Astrocyte (in vitro differentiated cells and primary cell): ENCODE measurements at regions not wholly inside any gene's neighbourhood (a gene's known extent, or its start where the extent isn't known, plus 50 kb on each side); places are given as distances from the start of the nearest gene placed in this dataset.

Experiments used
- CTCF ChIP-seq: IDR thresholded peaks from 2 replicates; pipeline ENCODE4 v1.5.1; 2011; ENCODE audit warnings: low read depth, mild to moderate bottlenecking, inconsistent platforms, low read length, moderate library complexity; ENCODE audit not compliant: insufficient read depth
- EZH2 ChIP-seq: IDR thresholded peaks from 2 replicates; pipeline ENCODE4 v1.6.1; 2012; ENCODE audit warnings: mild to moderate bottlenecking, low read length, inconsistent platforms; ENCODE audit not compliant: insufficient read depth

GRCh38 chr7:54882694-54883093 is 123.7 kb upstream of the SEC61G start:
- TF ChIP-seq EZH2 = no peak
- TF ChIP-seq CTCF = no peak
